ENCODE measurements at regions not wholly inside any gene's neighbourhood (a gene's known extent, or its start where the extent isn't known, plus 50 kb on each side); places are given as distances from the start of the nearest gene placed in this dataset.

DNA sequence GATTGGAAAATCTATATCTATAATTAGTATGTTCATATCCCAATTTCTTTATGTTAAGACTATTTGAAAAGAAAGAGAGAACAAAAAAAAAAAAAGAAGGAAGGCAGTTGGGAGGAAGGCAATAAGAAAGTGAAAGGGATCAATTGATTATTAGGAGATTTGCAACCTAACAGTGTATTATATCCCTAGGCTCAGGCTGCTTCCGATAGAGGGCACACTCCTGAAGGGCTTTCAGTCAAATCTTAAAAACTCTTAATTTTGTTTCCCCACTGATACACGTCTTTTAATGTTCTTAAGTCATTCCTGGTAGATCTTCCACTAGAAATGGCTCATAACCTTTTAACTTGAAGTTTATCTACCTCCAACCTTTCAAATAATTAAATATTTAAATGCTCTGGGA lies 763.9 kb downstream of the BCL11A start:
- Mint-ChIP-seq H3K27me3 (no peaks in the 10 kb centered on the region), H3K36me3 (no peaks in the 10 kb centered on the region), H3K4me1 (no peaks in the 10 kb centered on the region), H3K9me3 (peaks cover 0 to 5% (median 0%) of the 10 kb centered on the region in 7 donors), H3K27ac (no peak overlapping the region), H3K4me3 (no peak overlapping the region)
- Histone ChIP-seq H3K4me1 (ENCODE audit: control insufficient read depth, insufficient read depth, low read length, poor library complexity, severe bottlenecking) (no peaks in the 10 kb centered on the region), H3K27me3 (ENCODE audit: control insufficient read depth, insufficient read depth, low read length) (no peaks in the 10 kb centered on the region), H3K27ac (ENCODE audit: insufficient read depth, low read length, poor library complexity, severe bottlenecking) (no peak overlapping the region), H3K4me3 (ENCODE audit: low read depth, low read length) (no peak overlapping the region), H3K36me3 (ENCODE audit: control insufficient read depth, insufficient read depth, low read length) (no peaks in the 10 kb centered on the region), H3K9me3 (ENCODE audit: control insufficient read depth in 2 of 2, low read length in 2 of 2) (no peaks in the 10 kb centered on the region)
- ATAC-seq (ENCODE audit: low read depth in 2 of 2) (no peak), DNase-seq (no peak)

DNA sequence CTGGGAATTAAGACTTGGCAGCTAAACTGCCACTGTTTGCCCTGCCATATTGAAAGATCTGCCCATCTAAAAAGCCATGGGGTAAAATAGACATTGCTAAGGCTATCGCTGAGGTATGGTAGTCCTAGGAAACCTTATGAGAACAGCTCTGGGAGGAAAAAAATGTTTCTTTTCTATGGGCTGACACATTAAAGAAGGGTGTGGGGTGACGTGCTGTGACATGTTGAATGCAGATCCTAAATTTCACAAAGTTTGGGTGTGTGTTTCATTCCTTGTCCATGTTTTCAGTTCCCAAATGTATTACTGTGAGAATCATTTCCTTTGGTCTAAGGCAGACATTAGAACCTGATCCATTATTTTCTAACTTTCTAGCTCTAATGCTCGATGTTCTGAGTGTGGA lies 766.4 kb downstream of the BCL11A start:
- H3K9me3 Mint-ChIP-seq, result peaks cover 0 to 5% (median 0%) of the 10 kb centered on the region in 7 donors
- no peak for DNase-seq

GRCh38 chr2:59786684-59787083 lies 766.8 kb downstream of the BCL11A start:
- H3K27me3 ChIP-seq (ENCODE audit: control insufficient read depth, insufficient read depth, low read length), result no peaks in the 10 kb centered on the region
- H3K4me3 ChIP-seq (ENCODE audit: low read depth, low read length), result no peak overlapping the region
- H3K9me3 ChIP-seq (ENCODE audit: control insufficient read depth in 2 of 2, low read length in 2 of 2), result no peaks in the 10 kb centered on the region
- H3K27ac Mint-ChIP-seq, result no peak overlapping the region
- H3K36me3 Mint-ChIP-seq, result no peaks in the 10 kb centered on the region
- no peaks in the 10 kb centered on the region for H3K27me3 Mint-ChIP-seq
- H3K4me1 Mint-ChIP-seq, result no peaks in the 10 kb centered on the region
- H3K4me3 Mint-ChIP-seq, result no peak overlapping the region
- ATAC-seq (ENCODE audit: low read depth in 2 of 2) (no peak), DNase-seq (no peak)
- no peaks in the 10 kb centered on the region for H3K36me3 ChIP-seq (ENCODE audit: control insufficient read depth, insufficient read depth, low read length)
- H3K4me1 ChIP-seq (ENCODE audit: control insufficient read depth, insufficient read depth, low read length, poor library complexity, severe bottlenecking), result no peaks in the 10 kb centered on the region
- peaks cover 0 to 5% (median 0%) of the 10 kb centered on the region in 7 donors for H3K9me3 Mint-ChIP-seq
- no peak overlapping the region for H3K27ac ChIP-seq (ENCODE audit: insufficient read depth, low read length, poor library complexity, severe bottlenecking)

More for the DNA sequence above, 766.4 kb downstream of the BCL11A start:
- Mint-ChIP-seq H3K27me3 (no peaks in the 10 kb centered on the region), H3K4me3 (no peak overlapping the region), H3K27ac (no peak overlapping the region), H3K4me1 (no peaks in the 10 kb centered on the region), H3K36me3 (no peaks in the 10 kb centered on the region)
- Histone ChIP-seq H3K4me3 (ENCODE audit: low read depth, low read length) (no peak overlapping the region), H3K27me3 (ENCODE audit: control insufficient read depth, insufficient read depth, low read length) (no peaks in the 10 kb centered on the region), H3K27ac (ENCODE audit: insufficient read depth, low read length, poor library complexity, severe bottlenecking) (no peak overlapping the region), H3K36me3 (ENCODE audit: control insufficient read depth, insufficient read depth, low read length) (no peaks in the 10 kb centered on the region), H3K9me3 (ENCODE audit: control insufficient read depth in 2 of 2, low read length in 2 of 2) (no peaks in the 10 kb centered on the region), H3K4me1 (ENCODE audit: control insufficient read depth, insufficient read depth, low read length, poor library complexity, severe bottlenecking) (no peaks in the 10 kb centered on the region)
- ATAC-seq (ENCODE audit: low read depth in 2 of 2), result no peak

DNA sequence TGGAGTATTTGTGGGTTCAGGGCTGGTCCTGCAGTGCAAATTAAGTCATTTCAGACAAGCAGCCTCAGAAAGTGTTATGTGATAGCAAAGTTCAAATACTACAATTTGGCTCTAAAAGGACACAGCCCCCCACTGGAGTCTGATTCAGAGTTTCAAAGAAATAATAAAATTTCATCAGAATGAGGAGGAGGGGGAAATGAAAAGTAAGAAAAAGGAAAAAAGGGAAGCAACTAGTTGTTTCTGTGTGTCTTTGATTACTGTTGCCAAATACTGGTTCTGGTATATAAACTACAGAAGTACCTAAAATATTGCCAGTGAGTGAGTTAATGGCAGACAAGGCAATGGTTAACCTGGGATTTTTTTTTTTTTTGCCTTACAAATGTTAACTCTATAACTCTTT lies 773.9 kb downstream of the BCL11A start:
- Mint-ChIP-seq H3K27ac (no peak overlapping the region), H3K4me3 (no peak overlapping the region), H3K9me3 (peaks cover 0 to 7% (median 0%) of the 10 kb centered on the region in 7 donors), H3K4me1 (no peaks in the 10 kb centered on the region), H3K36me3 (no peaks in the 10 kb centered on the region), H3K27me3 (no peaks in the 10 kb centered on the region)
- Histone ChIP-seq H3K27ac (ENCODE audit: insufficient read depth, low read length, poor library complexity, severe bottlenecking) (no peak overlapping the region), H3K4me1 (ENCODE audit: control insufficient read depth, insufficient read depth, low read length, poor library complexity, severe bottlenecking) (no peaks in the 10 kb centered on the region), H3K4me3 (ENCODE audit: low read depth, low read length) (no peak overlapping the region), H3K36me3 (ENCODE audit: control insufficient read depth, insufficient read depth, low read length) (no peaks in the 10 kb centered on the region), H3K27me3 (ENCODE audit: control insufficient read depth, insufficient read depth, low read length) (no peaks in the 10 kb centered on the region), H3K9me3 (ENCODE audit: control insufficient read depth in 2 of 2, low read length in 2 of 2) (no peaks in the 10 kb centered on the region)
- DNase-seq (no peak), ATAC-seq (ENCODE audit: low read depth in 2 of 2) (no peak)

DNA sequence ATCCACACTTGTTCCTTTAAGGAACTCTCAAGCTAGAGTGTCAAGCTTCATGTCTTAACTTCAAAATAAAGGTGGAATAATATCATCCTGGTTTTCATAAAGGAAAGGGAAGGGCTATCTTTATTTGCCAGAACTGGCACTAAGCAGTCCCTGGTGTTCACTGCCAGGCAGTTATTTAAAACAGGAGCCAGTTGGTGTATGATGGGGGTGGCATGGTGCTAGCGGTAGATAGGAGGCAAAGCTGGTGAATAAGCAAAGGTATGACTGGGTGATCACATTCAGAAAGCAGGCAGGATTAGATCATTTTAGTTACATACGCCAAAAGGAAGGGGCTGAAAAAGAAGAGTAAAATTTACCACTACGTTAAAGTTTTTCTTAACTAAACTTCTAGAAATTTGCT lies 776.3 kb downstream of the BCL11A start:
- H3K4me1 Mint-ChIP-seq, result no peaks in the 10 kb centered on the region
- H3K36me3 ChIP-seq (ENCODE audit: control insufficient read depth, insufficient read depth, low read length), result no peaks in the 10 kb centered on the region
- no peaks in the 10 kb centered on the region for H3K4me1 ChIP-seq (ENCODE audit: control insufficient read depth, insufficient read depth, low read length, poor library complexity, severe bottlenecking)
- no peaks in the 10 kb centered on the region for H3K27me3 Mint-ChIP-seq
- ATAC-seq (ENCODE audit: low read depth in 2 of 2) (no peak), DNase-seq (no peak)
- H3K9me3 Mint-ChIP-seq, result peaks cover 0 to 7% (median 0%) of the 10 kb centered on the region in 7 donors
- peak overlapping the region in 1 of 4 donors; percentile 33 for H3K4me3 Mint-ChIP-seq
- H3K27ac Mint-ChIP-seq, result no peak overlapping the region
- no peaks in the 10 kb centered on the region for H3K36me3 Mint-ChIP-seq
- no peak overlapping the region for H3K27ac ChIP-seq (ENCODE audit: insufficient read depth, low read length, poor library complexity, severe bottlenecking)
- no peaks in the 10 kb centered on the region for H3K27me3 ChIP-seq (ENCODE audit: control insufficient read depth, insufficient read depth, low read length)
- H3K9me3 ChIP-seq (ENCODE audit: control insufficient read depth in 2 of 2, low read length in 2 of 2), result no peaks in the 10 kb centered on the region
- H3K4me3 ChIP-seq (ENCODE audit: low read depth, low read length), result no peak overlapping the region

- H3K4me3 ChIP-seq (ENCODE audit: low read depth, low read length), result no peak overlapping the region
- DNase-seq (no peak), ATAC-seq (ENCODE audit: low read depth in 2 of 2) (no peak)
- H3K27ac ChIP-seq (ENCODE audit: insufficient read depth, low read length, poor library complexity, severe bottlenecking), result no peak overlapping the region
- H3K4me1 Mint-ChIP-seq, result no peaks in the 10 kb centered on the region
- H3K36me3 Mint-ChIP-seq, result no peaks in the 10 kb centered on the region
- H3K4me3 Mint-ChIP-seq, result no peak overlapping the region
- H3K27me3 ChIP-seq (ENCODE audit: control insufficient read depth, insufficient read depth, low read length), result no peaks in the 10 kb centered on the region
- peaks cover 0 to 7% (median 0%) of the 10 kb centered on the region in 7 donors for H3K9me3 Mint-ChIP-seq
- no peaks in the 10 kb centered on the region for H3K36me3 ChIP-seq (ENCODE audit: control insufficient read depth, insufficient read depth, low read length)
- H3K27me3 Mint-ChIP-seq, result no peaks in the 10 kb centered on the region
- H3K27ac Mint-ChIP-seq, result no peak overlapping the region
- H3K9me3 ChIP-seq (ENCODE audit: control insufficient read depth in 2 of 2, low read length in 2 of 2), result no peaks in the 10 kb centered on the region
- H3K4me1 ChIP-seq (ENCODE audit: control insufficient read depth, insufficient read depth, low read length, poor library complexity, severe bottlenecking), result no peaks in the 10 kb centered on the region
Observed at GRCh38 chr2:59776726-59777008, 776.8 kb downstream of the BCL11A start.

- Mint-ChIP-seq H3K9me3 (peaks cover 0 to 6% (median 0%) of the 10 kb centered on the region in 7 donors), H3K4me1 (no peaks in the 10 kb centered on the region), H3K27me3 (no peaks in the 10 kb centered on the region), H3K27ac (no peak overlapping the region), H3K4me3 (no peak overlapping the region), H3K36me3 (no peaks in the 10 kb centered on the region)
- DNase-seq (no peak), ATAC-seq (ENCODE audit: low read depth in 2 of 2) (no peak)
- H3K4me3 ChIP-seq (ENCODE audit: low read depth, low read length), result no peak overlapping the region
- no peak overlapping the region for H3K27ac ChIP-seq (ENCODE audit: insufficient read depth, low read length, poor library complexity, severe bottlenecking)
- no peaks in the 10 kb centered on the region for H3K36me3 ChIP-seq (ENCODE audit: control insufficient read depth, insufficient read depth, low read length)
- no peaks in the 10 kb centered on the region for H3K9me3 ChIP-seq (ENCODE audit: control insufficient read depth in 2 of 2, low read length in 2 of 2)
- no peaks in the 10 kb centered on the region for H3K27me3 ChIP-seq (ENCODE audit: control insufficient read depth, insufficient read depth, low read length)
- H3K4me1 ChIP-seq (ENCODE audit: control insufficient read depth, insufficient read depth, low read length, poor library complexity, severe bottlenecking), result no peaks in the 10 kb centered on the region
Observed at GRCh38 chr2:59774821-59775433, 778.5 kb downstream of the BCL11A start.

DNA sequence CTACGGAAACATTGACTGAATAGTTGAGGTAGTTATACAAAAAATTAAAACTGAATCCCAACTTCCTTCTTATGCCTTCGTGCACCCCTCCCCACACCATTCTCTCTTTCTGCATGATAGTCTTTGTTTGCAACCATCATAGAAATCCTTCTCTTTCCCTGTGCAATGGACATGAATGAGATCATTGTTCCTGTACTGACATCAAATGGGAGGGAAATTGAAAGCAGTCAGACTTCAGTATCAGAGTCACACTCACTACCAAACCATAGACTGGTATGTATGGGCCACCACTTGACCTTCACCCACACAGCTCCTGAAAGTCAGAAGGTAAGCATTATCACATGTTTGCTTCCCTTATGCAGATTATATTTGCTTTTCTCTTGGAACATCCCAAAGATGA lies 782.8 kb downstream of the BCL11A start:
- H3K36me3 Mint-ChIP-seq, result no peaks in the 10 kb centered on the region
- no peaks in the 10 kb centered on the region for H3K4me1 Mint-ChIP-seq
- Histone ChIP-seq H3K4me3 (ENCODE audit: low read depth, low read length) (no peak overlapping the region), H3K9me3 (ENCODE audit: control insufficient read depth in 2 of 2, low read length in 2 of 2) (no peaks in the 10 kb centered on the region), H3K36me3 (ENCODE audit: control insufficient read depth, insufficient read depth, low read length) (no peaks in the 10 kb centered on the region), H3K27me3 (ENCODE audit: control insufficient read depth, insufficient read depth, low read length) (no peaks in the 10 kb centered on the region), H3K4me1 (ENCODE audit: control insufficient read depth, insufficient read depth, low read length, poor library complexity, severe bottlenecking) (no peaks in the 10 kb centered on the region), H3K27ac (ENCODE audit: insufficient read depth, low read length, poor library complexity, severe bottlenecking) (no peak overlapping the region)
- no peak overlapping the region for H3K27ac Mint-ChIP-seq
- no peaks in the 10 kb centered on the region for H3K27me3 Mint-ChIP-seq
- H3K9me3 Mint-ChIP-seq, result peaks cover 0 to under 1% (median 0%) of the 10 kb centered on the region in 7 donors
- DNase-seq, result no peak
- no peak for ATAC-seq (ENCODE audit: low read depth in 2 of 2)
- no peak overlapping the region for H3K4me3 Mint-ChIP-seq

Measured in CD4-positive, CD25-positive, alpha-beta regulatory T cell (primary cell).